ENCODE measurements at regions not wholly inside any gene's neighbourhood (a gene's known extent, or its start where the extent isn't known, plus 50 kb on each side); places are given as distances from the start of the nearest gene placed in this dataset.
A peak's percentile ranks its signal among the peaks of the same experiment; 100 is the strongest.

GRCh38 chr10:21195252-21195651 lies 298.1 kb upstream of the NEBL start:
- TF ChIP-seq POLR2A (IDR thresholded peaks at IDR 0.05): no peak
- TF ChIP-seq POLR2AphosphoS5 (IDR thresholded peaks at IDR 0.05): peak in 1 of 3 donors; percentile 14

All from breast epithelium (tissue), 3 donors.